NT2/D1 (cell line): ENCODE measurements at regions not wholly inside any gene's neighbourhood (a gene's known extent, or its start where the extent isn't known, plus 50 kb on each side); places are given as distances from the start of the nearest gene placed in this dataset.

Source experiments
- DNase-seq: peaks from one replicate; pipeline ENCODE4 v3.0.0-alpha.2; 2011; ENCODE audit warnings: low read depth, low spot score
- H3K27me3 ChIP-seq: 2 replicates; pipeline ENCODE4 v1.6.0; 2011; ENCODE audit warnings: mild to moderate bottlenecking; ENCODE audit not compliant: insufficient read length, insufficient read depth
- H3K36me3 ChIP-seq: 2 replicates; pipeline ENCODE4 v1.6.1; 2011; ENCODE audit warnings: mild to moderate bottlenecking, low read length, mixed read lengths; ENCODE audit not compliant: insufficient read depth, insufficient read length
- H3K4me1 ChIP-seq: 2 replicates; pipeline ENCODE4 v1.5.1; 2011; ENCODE audit not compliant: insufficient read depth, insufficient read length
- H3K4me3 ChIP-seq: 2 replicates; pipeline ENCODE4 v1.5.1; 2011; ENCODE audit warnings: low read depth; ENCODE audit not compliant: insufficient read length
- H3K9ac ChIP-seq: 2 replicates; pipeline ENCODE4 v1.6.0; 2011; ENCODE audit warnings: low read depth; ENCODE audit not compliant: insufficient read length
- H3K9me3 ChIP-seq: 2 replicates; pipeline ENCODE4 v1.5.1; 2011; ENCODE audit warnings: mild to moderate bottlenecking, low read length; ENCODE audit not compliant: insufficient read depth
- SUZ12 ChIP-seq: IDR thresholded peaks from 2 replicates; pipeline ENCODE4 v1.6.1; 2011; ENCODE audit not compliant: insufficient read length, insufficient read depth; ENCODE audit errors: extremely low read depth
- YY1 ChIP-seq: IDR thresholded peaks from 2 replicates; pipeline ENCODE4 v1.6.1; 2011; ENCODE audit not compliant: insufficient read length, insufficient read depth
- ZNF274 ChIP-seq: IDR thresholded peaks from 2 replicates; pipeline ENCODE4 v1.6.1; 2011; ENCODE audit warnings: mild to moderate bottlenecking, low read depth, low read length

- no peak overlapping the region for H3K9ac ChIP-seq
- TF ChIP-seq YY1 (no peak), ZNF274 (no peak), SUZ12 (no peak)
- no peak overlapping the region for H3K4me3 ChIP-seq
- DNase-seq, result no peak
- no peaks in the 10 kb centered on the region for H3K36me3 ChIP-seq
- no peaks in the 10 kb centered on the region for H3K27me3 ChIP-seq
- H3K4me1 ChIP-seq, result peaks cover 2% of the 10 kb centered on the region
- no peaks in the 10 kb centered on the region for H3K9me3 ChIP-seq
Observed at GRCh38 chr5:115384587-115385375, 88.3 kb upstream of the CCDC112 start.

DNA sequence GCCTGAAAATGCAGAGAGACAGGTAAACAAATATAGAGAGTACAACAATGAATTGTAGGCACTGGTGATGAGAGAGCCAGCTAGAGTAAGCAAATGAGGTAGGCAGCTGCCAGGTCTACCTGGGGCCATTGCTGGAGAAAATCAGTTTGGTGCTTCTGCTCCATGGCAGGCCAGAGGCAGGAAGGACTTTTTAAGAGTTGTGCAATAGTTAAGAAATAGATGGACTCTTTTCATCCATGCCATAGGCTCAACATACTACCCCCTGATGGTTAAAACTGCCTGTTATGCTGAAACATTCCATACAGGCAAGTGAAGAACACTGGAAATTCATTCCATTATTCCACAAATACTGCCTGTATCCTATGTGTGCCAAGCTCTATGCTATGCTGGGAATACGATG lies 86.5 kb upstream of the CCDC112 start:
- Histone ChIP-seq H3K9ac (no peak overlapping the region), H3K27me3 (no peaks in the 10 kb centered on the region), H3K9me3 (no peaks in the 10 kb centered on the region), H3K36me3 (no peaks in the 10 kb centered on the region), H3K4me1 (no peaks in the 10 kb centered on the region), H3K4me3 (no peak overlapping the region)
- TF ChIP-seq ZNF274 (no peak), YY1 (no peak), SUZ12 (no peak)
- no peak for DNase-seq

DNA sequence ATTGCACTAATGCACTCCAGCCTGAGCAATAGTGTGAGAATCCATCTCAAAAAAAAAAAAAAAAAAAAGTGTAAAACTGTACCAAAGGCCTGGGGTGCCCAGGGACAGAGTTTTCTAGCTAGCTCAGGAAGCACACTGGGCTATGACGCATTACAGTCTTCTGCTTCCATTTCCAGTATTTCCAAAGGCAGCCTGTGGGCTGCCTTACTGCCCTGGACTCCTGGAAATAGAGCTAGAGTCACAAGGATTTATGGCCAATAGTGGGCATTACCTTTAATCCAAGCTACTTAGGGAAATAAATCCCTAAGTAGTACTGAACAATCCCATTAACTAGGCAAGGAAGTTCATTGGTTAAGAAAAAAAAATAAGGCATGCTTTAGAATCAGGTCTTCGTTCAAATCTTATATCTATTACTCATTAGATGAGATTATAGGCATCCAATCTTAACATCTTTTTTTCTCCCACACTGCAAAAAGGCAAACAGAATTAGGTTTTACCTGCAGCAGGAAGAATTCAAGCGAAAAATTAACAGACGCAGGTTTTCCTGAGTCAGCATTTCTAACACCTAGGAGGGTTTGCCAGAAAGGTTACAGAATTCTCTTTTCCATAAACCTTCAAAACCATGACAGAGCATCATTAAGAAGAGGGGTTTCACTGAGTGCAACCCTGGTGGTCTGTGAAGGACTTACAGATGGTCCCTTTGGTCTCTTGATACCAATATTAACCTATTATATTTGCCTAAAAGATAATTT lies 85.6 kb upstream of the CCDC112 start:
- Histone ChIP-seq H3K27me3 (no peaks in the 10 kb centered on the region), H3K36me3 (no peaks in the 10 kb centered on the region), H3K4me3 (no peak overlapping the region), H3K4me1 (no peaks in the 10 kb centered on the region), H3K9me3 (no peaks in the 10 kb centered on the region), H3K9ac (no peak overlapping the region)
- DNase-seq, result no peak
- TF ChIP-seq YY1, result no peak
- TF ChIP-seq SUZ12, result no peak
- TF ChIP-seq ZNF274, result no peak

DNA sequence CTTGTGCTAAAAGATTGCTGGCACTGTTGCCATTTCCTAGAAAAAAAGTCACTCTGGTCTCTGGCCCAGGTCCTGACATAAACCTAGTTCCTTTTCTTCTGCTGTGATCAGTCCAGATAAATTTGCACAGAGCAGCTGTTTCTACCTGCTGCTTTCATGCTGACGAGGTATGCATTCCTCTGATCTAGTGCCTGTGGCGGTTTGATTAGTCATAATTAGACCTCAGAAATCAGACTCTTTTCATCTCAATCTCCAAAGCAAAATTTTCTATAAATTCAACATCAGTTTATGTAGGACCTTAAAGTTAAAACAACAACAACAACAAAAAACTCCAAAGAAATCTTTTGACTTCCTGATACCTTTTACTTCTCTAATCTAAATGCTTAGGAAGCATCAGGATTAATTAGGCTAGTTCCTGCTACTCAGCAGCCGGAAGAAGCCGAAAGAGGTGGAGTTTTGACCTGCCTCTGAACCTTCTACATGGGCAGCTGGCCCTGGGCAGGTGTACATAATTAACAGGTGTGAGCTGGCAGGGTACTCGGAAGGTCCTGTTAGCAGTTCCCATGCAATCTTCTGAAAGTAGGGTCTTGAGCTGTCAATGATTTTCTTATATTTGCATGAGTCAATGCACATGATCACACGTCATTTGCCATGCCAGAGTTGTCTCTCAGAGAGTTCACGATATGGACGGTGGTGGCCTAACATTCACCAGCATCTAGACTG lies 83.3 kb upstream of the CCDC112 start:
- TF ChIP-seq SUZ12 (no peak), YY1 (no peak), ZNF274 (no peak)
- no peak overlapping the region for H3K9ac ChIP-seq

DNA sequence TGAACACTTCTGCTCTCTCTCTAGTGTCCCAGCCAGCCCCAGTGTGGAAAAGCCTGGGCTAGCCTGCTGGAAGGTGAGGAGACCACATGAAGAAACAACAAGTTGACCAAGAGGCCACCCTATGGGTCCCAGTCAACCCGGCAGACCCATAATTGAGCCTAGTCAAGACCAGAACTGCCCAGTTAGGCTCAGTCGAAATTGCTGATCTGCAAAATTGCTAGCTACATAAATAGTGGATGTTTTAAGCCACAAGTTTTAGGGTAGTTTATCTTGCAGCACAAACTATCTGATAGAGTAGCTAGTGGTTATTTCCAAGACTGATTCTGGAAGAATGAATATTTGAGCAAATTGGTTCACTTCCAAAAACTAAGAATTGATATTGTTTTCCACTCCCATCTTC lies 82.3 kb upstream of the CCDC112 start:
- no peak for TF ChIP-seq ZNF274
- no peak for TF ChIP-seq SUZ12
- no peak for TF ChIP-seq YY1
- H3K27me3 ChIP-seq, result no peaks in the 10 kb centered on the region
- H3K9ac ChIP-seq, result no peak overlapping the region
- no peak overlapping the region for H3K4me3 ChIP-seq
- H3K36me3 ChIP-seq, result no peaks in the 10 kb centered on the region
- H3K4me1 ChIP-seq, result no peaks in the 10 kb centered on the region
- H3K9me3 ChIP-seq, result no peaks in the 10 kb centered on the region
- no peak for DNase-seq

More for the DNA sequence above, 83.3 kb upstream of the CCDC112 start:
- DNase-seq, result no peak
- Histone ChIP-seq H3K36me3 (no peaks in the 10 kb centered on the region), H3K27me3 (no peaks in the 10 kb centered on the region), H3K4me1 (no peaks in the 10 kb centered on the region), H3K9me3 (no peaks in the 10 kb centered on the region), H3K4me3 (no peak overlapping the region)

DNA sequence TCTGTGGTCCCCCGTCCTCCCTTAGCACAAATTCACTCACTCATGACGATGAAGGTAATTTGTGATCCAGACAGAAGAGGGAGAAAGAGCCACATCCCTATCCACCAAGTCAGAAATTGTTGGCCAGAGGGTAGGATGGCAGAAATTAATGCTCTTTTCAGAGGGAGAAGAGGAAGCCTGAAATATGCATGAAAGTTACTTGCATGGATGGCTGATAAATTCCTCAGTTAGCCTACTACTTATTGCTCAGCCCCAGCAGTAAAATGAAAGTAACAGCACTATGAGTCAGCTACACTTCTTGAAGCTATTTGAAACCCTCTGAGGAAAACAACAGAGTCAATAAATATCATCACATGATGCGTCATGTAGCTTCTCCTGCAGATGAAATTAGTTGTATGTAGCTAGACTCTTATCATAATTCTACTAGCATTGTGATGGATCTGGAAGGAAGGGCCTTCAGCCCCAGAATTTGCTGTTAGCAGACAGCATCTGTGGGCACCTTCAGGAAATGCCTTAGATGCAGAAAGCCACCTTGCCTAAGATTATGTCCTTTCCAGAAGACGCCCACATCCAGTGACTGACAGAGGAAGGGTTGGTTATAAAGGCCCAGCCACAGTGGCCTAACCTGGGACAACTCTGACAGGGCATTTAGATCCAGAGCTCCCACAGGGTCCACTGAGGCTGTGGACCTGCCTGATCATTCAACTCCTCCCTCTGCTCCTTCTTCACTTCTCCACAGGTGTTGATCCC lies 81.2 kb upstream of the CCDC112 start:
- DNase-seq, result no peak
- no peak for TF ChIP-seq YY1
- TF ChIP-seq ZNF274, result no peak
- no peak for TF ChIP-seq SUZ12
- no peak overlapping the region for H3K4me3 ChIP-seq
- H3K9me3 ChIP-seq, result no peaks in the 10 kb centered on the region
- no peaks in the 10 kb centered on the region for H3K4me1 ChIP-seq
- H3K9ac ChIP-seq, result no peak overlapping the region
- no peaks in the 10 kb centered on the region for H3K36me3 ChIP-seq
- no peaks in the 10 kb centered on the region for H3K27me3 ChIP-seq
